ENCODE measurements at regions not wholly inside any gene's neighbourhood (a gene's known extent, or its start where the extent isn't known, plus 50 kb on each side); places are given as distances from the start of the nearest gene placed in this dataset.

GRCh38 chr20:51227744-51228143 lies 204.8 kb upstream of the KCNG1 start:
- 92% methylated on average over 3 of the region's 3 CpGs for WGBS (ENCODE audit: low lambda C conversion rate, missing lambda C conversion rate)
- no peak for DNase-seq (ENCODE audit: low spot score)
- no peak overlapping the region for H3K4me3 ChIP-seq
- H3K27ac ChIP-seq = no peak overlapping the region
- no peaks in the 10 kb centered on the region for H3K79me2 ChIP-seq
- H3K9me2 ChIP-seq (replicated peaks; ENCODE audit: insufficient read depth) = no peaks in the 10 kb centered on the region
- H3K4me2 ChIP-seq = no peak overlapping the region
- H4K20me1 ChIP-seq (ENCODE audit: insufficient read depth, poor library complexity, severe bottlenecking) = no peaks in the 10 kb centered on the region
- H2AFZ ChIP-seq = no peak overlapping the region
- H3K4me1 ChIP-seq (ENCODE audit: insufficient read depth) = no peaks in the 10 kb centered on the region
- TF ChIP-seq CTCF (IDR thresholded peaks at IDR 0.05; ENCODE audit: poor library complexity) (no peak), EZH2 (IDR thresholded peaks at IDR 0.05; ENCODE audit: borderline replicate concordance) (no peak), EZH2phosphoT487 (IDR thresholded peaks at IDR 0.05; ENCODE audit: low read depth, severe bottlenecking, unreplicated experiment) (no peak)
- no peaks in the 10 kb centered on the region for H3K36me3 ChIP-seq (replicated peaks; ENCODE audit: insufficient read depth, low read depth)
- no peaks in the 10 kb centered on the region for H3K9me3 ChIP-seq (ENCODE audit: low read depth)
- peaks cover 10% of the 10 kb centered on the region for H3K27me3 ChIP-seq

- Histone ChIP-seq H3K4me1 (ENCODE audit: insufficient read depth) (no peaks in the 10 kb centered on the region), H2AFZ (no peak overlapping the region), H3K79me2 (no peaks in the 10 kb centered on the region), H3K4me2 (no peak overlapping the region), H3K27ac (no peak overlapping the region), H3K9me3 (ENCODE audit: low read depth) (no peaks in the 10 kb centered on the region), H3K9me2 (replicated peaks; ENCODE audit: insufficient read depth) (no peaks in the 10 kb centered on the region), H3K27me3 (peaks cover 15% of the 10 kb centered on the region), H3K36me3 (replicated peaks; ENCODE audit: insufficient read depth, low read depth) (no peaks in the 10 kb centered on the region), H4K20me1 (ENCODE audit: insufficient read depth, poor library complexity, severe bottlenecking) (no peaks in the 10 kb centered on the region), H3K4me3 (no peak overlapping the region)
- TF ChIP-seq EZH2phosphoT487 (IDR thresholded peaks at IDR 0.05; ENCODE audit: low read depth, severe bottlenecking, unreplicated experiment) (no peak), EZH2 (IDR thresholded peaks at IDR 0.05; ENCODE audit: borderline replicate concordance) (no peak), CTCF (IDR thresholded peaks at IDR 0.05; ENCODE audit: poor library complexity) (no peak)
- no peak for DNase-seq (ENCODE audit: low spot score)
- WGBS (ENCODE audit: low lambda C conversion rate, missing lambda C conversion rate) = 65% methylated on average over 8 of the region's 8 CpGs
Observed at GRCh38 chr20:51223183-51223720, 200.3 kb upstream of the KCNG1 start.

GRCh38 chr20:51221791-51222408 lies 199.0 kb upstream of the KCNG1 start:
- peaks cover 15% of the 10 kb centered on the region for H3K27me3 ChIP-seq
- WGBS (ENCODE audit: low lambda C conversion rate, missing lambda C conversion rate) = 11% methylated on average over 15 of the region's 15 CpGs
- peak overlapping the region; percentile 70 for H3K27ac ChIP-seq
- TF ChIP-seq EZH2phosphoT487 (IDR thresholded peaks at IDR 0.05; ENCODE audit: low read depth, severe bottlenecking, unreplicated experiment) (no peak), EZH2 (IDR thresholded peaks at IDR 0.05; ENCODE audit: borderline replicate concordance) (no peak), CTCF (IDR thresholded peaks at IDR 0.05; ENCODE audit: poor library complexity) (no peak)
- H3K9me3 ChIP-seq (ENCODE audit: low read depth) = no peaks in the 10 kb centered on the region
- no peaks in the 10 kb centered on the region for H3K9me2 ChIP-seq (replicated peaks; ENCODE audit: insufficient read depth)
- no peaks in the 10 kb centered on the region for H4K20me1 ChIP-seq (ENCODE audit: insufficient read depth, poor library complexity, severe bottlenecking)
- H3K36me3 ChIP-seq (replicated peaks; ENCODE audit: insufficient read depth, low read depth) = no peaks in the 10 kb centered on the region
- no peak overlapping the region for H3K4me3 ChIP-seq
- H3K4me2 ChIP-seq = peak overlapping the region; percentile 73
- peak overlapping the region; percentile 60 for H2AFZ ChIP-seq
- H3K4me1 ChIP-seq (ENCODE audit: insufficient read depth) = no peaks in the 10 kb centered on the region
- H3K79me2 ChIP-seq = no peaks in the 10 kb centered on the region
- peak; percentile 66 for DNase-seq (ENCODE audit: low spot score)

Data from hepatocyte (in vitro differentiated cells).